RKO (cell line): ENCODE measurements at regions not wholly inside any gene's neighbourhood (a gene's known extent, or its start where the extent isn't known, plus 50 kb on each side); places are given as distances from the start of the nearest gene placed in this dataset.
A peak's percentile ranks its signal among the peaks of the same experiment; 100 is the strongest.
"Not testable (repeated sequence)": the region's sequence is repeated elsewhere in the genome, so short reads cannot be mapped to it uniquely, and the experiment has no call there.

Source experiments
- DNase-seq: peaks from one replicate; pipeline ENCODE4 v3.0.0-alpha.2; 2016; ENCODE audit warnings: low spot score

DNA sequence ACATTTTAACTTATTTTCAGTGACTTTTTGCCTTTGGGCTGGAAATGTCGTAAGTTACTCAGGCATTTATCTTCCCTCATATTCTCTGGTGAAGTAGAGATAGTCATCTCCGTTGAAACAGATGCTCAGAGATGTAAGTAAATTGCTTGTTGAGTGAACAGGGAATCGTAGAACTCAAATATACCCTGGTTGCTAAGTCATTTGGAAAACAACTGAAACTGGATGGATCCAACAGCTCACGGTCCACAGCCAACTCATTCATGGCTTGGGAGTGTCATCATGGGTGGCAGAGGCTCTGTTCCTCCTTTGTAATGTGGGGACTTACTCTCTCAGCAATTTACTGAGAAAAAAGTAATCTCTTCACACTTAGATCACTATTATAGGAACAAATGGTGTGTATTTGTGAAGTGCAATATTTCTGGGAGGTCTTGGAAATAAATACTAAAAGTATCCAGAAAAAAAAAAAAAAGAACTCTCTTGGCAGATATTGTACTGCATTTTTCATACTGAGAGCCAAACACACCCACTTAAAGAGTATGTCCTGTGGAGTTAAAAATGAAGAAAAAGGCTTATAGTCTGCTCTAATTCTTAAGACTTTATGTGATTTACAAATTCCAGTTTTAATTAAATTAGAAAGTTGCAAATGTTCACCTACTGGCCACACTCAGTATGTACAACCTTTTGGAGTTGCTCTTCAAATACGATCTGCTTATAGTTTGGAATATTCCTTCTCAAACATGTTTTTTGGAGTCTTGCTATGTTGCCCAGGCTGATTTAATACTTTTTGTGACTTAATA is 107.4 kb downstream of the LEPR start:
- no peak for DNase-seq

DNA sequence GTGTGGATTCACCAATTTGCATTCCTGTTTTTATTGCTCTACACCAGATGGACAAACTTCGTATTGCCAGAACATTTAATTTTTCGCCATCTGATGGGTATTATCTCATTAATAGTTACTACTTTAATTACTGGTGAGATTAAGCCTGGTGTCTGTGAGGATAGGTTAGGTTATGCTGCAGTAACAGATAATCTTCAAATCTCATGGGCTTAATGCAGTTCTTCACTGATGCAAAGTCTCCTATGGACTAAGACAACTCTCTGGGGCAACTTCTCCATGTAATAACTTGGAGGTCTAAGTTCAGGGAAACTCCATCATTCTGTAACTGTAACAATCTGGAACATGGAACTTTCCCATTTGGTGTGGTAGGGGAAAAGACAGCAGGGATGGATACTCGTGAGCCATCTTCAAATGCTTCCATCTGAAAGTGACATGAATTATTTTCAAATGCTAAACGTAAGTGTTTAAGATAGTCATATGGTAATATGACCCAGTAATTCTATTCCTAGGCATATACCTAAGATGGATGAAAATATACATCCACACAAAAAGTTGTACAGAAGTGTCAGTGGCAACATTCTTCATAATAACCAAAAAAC is 111.6 kb downstream of the LEPR start:
- no peak for DNase-seq

DNA sequence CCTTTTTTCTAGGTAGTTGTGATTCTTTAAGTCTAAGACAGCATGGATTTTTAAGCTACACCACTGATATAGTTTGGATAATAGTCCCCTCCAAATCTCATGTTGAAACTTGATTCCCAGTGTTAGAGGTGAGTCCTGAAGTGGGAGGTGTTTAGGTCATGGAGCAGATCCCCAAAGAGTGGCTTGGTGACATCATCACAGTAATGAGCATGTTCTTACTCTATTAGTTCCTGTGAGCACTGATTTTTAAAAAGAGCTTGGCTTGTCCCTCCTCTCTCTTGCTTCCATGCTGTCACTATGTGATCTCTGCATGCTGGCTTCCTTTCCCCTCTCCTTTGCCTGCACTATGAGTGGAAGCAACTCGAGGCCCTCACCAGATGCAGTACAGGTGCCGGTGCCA is 115.5 kb downstream of the LEPR start:
- DNase-seq = no peak

DNA sequence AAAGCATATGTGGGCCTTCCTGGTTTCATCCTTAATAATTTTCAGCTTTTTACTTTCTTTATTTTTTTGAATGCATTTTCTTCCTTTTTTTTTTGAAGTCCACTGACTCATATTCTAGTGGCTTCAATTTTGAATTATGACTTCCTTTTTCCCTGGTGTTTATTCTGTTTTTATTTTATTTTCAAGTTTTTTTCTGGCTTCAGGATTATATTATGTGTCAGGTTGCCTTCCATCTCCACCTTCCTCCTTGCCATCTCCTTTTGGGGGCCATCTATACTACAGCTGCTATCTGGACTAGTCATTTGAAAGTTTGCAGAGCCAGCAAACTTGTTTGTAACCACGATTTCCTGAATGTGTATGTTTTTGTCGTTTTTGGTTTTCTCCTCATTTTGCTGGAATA is 117.6 kb downstream of the LEPR start:
- no peak for DNase-seq

DNA sequence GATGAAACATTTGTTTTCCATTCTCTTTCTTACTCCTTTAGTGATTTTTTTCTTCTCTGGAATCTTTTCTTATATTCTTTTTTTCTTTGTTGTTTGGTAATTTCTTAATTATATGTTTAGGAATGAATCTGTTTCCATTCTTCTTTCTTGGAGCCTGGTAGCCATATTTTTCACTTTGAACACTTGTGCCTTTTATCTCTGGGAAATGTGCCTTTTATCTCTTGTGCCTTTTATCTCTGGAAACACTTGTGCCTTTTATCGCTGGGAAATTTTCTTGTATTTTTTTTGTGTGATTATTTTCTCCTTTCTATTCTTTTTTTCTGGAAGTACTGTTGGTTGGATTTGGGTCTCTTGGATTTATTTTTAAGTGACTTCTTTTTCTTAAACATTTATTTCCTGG is 118.2 kb downstream of the LEPR start:
- no peak for DNase-seq

DNA sequence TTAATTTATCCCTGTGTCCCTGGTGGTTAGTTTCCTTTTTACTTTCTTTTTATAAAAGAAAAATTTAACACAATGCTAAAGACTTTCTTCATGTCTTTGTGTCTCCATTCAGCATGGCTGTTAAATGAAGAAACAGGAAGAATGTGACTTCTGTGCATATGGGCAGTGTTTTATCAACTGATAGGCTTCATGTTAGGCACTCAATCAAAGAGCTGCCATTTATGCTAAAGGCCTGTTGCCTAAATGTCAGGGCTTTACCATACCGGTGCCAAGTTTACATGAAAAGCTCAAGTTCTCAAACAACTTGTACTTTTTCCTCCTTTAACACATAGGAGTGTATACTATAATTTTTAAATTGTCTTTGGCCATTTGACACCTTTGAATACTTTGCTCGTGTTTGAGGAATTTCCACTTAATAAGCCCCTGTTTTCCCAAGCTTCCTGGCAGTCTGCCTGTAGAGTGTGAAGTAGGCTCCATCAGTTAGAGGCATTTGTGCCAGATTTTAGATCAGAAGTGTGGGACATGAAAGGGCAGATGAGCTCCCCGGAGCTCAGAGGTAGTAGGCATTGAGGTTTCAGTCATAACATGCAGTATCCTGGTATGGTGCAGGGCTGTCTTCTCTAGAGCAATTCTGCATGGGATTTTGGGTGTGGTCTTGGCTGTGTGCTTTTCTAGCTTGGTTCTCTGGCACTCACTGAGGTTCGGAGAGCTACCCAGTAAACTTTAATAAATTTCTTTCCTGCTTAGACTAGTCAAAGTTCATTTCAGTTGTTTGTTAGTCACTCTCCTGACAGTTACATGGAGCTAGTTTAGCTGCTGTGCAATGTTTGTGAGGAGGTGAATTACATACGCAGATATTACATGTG is 119.0 kb downstream of the LEPR start:
- DNase-seq = no peak

DNA sequence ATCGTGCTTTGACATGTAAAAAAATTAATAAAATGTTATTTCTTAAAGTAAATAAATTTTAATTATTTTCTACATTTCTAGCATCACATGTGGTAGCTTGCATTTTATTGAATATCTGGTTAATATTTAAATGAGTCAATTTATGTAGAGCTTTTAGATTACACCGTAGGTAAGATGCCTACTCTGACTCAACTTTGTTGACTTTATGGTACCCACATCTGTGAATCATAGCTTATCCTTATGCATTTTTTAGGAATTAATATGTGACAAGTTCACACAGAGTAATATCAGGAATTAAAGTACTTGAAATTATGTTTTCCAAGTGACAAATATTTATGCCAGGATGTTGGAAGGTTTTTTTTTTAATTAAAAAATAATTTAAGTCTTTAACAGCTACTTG is 120.7 kb downstream of the LEPR start:
- DNase-seq = peak; percentile 14

DNA sequence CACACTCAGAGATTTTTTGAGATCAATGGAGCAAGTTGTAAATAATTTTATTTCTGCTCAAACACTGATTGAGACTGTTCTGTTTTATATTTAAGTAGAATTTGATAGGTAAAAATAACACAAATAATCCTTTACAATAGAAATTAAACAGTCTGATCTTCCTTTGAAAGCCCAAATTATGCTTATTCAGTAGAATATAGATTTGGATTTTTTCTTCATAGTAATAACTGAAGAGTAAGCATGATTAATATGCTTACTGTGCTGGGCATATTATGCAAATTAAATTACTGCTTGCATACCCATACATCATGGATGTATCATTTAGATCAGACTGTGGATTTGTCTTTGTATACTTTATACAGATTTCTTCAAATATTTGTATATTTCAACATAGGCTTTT is 121.4 kb downstream of the LEPR start:
- DNase-seq = no peak

DNA sequence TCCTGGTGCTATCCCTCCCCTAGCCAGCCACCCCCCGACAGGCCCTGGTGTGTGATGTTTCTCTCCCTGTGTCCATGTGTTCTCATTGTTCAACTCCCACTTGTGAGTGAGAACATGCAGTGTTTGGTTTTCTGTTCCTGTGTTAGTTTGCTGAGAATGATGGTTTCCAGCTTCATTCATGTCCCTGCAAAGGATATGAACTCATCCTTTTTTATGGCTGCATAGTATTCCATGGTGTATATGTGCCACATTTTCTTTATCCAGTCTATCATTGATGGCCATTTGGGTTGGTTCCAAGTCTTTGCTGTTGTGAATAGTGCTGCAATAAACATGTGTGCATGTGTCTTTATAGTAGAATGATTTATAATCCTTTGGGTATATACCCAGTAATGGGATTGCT is 122.1 kb downstream of the LEPR start:
- DNase-seq = not testable (repeated sequence)

DNA sequence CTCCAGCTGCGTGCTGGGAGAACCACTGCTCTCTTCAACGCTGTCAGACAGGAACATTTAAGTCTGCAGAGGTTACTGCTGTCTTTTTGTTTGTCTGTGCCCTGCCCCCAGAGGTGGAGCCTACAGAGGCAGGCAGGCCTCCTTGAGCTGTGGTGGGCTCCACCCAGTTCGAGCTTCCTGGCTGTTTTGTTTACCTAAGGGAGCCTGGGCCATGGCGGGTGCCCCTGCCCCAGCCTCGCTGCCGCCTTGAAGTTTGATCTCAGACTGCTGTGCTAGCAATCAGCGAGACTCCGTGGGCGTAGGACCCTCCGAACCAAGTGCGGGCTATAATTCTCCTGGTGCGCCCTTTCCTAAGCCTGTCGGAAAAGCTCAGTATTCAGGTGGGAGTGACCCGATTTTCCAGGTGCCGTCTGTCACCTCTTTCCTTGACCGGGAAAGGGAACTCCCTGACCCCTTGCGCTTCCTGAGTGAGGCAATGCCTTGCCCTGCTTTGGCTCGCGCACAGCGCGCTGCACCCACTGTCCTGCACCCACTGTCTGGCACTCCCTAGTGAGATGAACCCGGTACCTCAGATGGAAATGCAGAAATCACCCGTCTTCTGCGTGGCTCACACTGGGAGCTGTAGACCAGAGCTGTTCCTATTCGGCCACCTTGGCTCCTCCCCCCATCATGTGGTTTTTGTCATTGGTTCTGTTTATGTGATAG is 130.0 kb downstream of the LEPR start:
- DNase-seq = not testable (repeated sequence)

DNA sequence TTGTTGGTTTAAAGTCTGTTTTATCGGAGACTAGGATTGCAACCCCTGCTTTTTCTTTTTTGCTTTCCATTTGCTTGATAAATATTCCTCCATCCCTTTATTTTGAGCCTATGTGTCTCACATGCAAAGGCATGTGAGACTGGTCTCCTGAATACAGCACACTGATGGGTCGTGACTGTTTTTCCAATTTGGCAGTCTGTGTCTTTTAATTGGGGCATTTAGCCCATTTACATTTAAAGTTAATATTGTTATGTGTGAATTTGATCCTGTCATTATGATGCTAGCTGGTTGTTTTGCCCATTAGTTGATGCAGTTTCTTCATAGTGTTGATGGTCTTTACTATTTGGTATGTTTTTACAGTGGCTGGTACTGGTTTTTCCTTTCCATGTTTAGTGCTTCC is 132.0 kb downstream of the LEPR start:
- DNase-seq = not testable (repeated sequence)

DNA sequence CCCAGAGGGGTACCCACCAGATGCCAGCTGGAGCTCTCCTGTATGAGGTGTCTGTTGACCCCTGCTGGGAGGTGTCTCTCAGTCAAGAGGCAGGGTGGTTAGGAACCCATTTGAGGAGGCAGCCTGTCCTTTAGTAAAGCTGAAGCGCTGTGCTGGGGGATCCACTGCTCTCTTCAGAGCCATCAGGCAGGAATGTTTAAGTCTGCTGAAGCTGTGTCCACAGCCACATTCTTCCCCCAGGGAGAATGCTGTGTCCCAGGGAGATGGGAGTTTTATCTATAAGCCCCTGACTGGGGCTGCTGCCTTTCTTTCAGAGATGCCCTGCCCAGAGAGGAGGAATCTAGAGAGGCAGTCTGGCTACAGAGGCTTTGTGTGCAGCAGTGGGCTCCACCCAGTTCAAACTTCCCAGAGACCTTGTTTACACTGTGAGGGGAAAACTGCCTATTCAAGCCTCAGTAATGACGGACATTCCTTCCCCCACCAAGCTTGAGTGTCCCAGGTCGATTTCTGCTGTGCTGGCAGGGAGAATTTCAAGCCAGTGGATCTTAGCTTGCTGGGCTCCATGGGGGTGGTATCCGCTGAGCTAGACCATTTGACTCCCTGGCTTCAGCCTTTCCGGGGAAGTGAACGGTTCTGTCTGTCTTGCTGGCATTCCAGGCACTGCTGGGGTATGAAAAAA is 133.8 kb downstream of the LEPR start:
- DNase-seq = not testable (repeated sequence)

DNA sequence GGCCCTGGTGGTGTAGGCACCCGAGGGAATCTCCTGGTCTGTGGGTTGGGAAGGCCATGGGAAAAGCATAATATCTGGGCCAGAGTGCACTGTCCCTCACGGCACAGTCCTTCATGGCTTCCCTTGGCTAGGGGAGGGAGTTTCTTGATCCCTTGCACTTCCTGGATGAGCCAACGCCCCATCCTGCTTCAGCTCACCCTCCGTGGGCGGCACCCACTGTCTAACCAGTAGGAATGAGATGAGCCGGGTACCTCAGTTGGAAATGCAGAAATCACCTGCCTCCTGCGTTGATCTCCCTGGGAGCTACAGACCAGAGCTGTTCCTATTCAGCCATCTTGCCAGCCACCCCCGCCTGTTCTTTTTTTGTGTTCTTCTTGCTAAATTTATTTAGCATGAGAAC is 134.4 kb downstream of the LEPR start:
- no peak for DNase-seq

DNA sequence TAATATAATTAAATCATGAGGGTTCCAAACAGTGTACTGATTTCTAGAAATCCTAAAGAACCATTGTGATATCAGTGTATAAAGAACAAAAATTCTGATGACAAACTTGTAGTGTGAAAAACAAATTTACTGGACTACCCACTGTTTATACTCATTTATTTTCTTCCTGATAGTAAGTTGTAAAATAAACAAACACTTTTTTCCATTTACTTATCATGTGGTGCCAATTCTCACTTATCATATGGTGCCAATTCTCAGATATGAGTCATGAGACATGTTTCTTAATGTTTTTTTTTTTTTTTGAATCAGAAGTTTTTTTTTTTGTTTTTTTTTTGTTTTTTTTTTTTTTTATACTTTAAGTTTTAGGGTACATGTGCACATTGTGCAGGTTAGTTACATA is 137.7 kb downstream of the LEPR start:
- DNase-seq = no peak

DNA sequence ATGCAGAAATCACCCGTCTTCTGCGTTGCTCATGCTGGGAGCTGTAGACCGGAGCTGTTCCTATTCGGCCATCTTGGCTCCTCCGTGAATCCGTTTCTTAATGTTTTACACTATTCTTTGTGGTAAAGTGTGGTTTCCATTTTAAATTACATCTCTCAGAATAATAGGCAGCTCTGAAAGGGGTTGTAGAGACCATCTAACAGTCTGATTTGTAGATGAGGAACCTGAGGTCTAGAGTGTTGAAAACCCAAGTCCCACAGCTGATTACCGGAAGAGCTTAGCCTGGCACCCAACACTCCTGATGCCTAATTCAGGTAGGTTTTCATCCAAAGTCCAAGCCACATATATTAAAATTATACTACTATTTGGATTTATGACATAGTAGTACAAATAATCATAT is 144.0 kb downstream of the LEPR start:
- no peak for DNase-seq

DNA sequence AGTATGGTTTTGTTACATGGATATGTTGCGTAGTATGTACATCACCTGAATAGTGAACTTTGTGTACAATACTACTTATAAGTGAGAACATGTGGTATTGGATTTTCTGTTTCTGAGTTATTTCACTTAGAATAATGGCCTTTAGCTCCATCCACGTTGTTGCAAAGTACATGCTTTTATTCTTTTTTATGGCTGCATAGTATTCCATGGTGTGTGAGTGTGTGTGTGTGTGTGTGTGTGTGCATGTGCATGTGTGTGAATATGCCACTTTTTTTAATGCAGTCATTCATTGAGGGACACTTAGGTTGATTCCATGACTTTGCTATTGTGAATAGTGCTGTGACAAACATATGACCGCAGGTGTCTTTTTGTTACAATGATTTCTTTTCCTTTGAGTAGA is 147.8 kb downstream of the LEPR start:
- DNase-seq = no peak

DNA sequence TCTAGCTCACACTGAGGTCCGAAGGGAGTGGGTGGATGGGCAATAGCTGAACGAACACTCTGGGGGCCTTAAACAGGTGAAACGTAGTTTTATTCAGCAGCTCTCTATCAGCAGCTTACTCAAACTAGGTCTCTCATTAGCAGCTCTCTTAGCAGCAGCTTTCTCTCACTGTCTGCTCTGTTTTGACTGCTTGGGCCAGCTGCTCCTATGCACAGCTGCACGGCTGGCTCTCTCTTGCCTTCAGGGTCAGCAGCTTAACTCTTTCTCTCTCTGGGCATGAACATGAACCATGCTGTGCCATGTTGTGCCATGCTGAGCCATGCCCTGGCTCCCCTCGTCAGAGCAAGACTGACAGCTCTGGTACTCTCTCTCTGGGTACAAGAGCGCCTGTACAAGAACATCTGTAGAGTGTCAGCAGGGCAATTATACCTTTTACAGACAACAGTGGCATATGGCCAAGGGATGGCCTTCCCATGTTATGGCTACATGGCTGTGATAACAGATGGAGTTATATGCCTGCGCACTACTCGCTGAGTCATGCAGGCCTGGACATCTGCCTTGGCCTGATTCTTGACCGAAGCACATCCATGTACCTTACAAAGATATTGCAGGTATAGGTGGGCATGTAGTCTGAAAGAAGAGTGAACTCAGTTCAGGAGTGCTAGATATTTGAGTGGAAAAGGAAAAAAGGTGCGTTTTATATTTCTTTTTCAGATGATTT is 152.4 kb downstream of the LEPR start:
- no peak for DNase-seq

DNA sequence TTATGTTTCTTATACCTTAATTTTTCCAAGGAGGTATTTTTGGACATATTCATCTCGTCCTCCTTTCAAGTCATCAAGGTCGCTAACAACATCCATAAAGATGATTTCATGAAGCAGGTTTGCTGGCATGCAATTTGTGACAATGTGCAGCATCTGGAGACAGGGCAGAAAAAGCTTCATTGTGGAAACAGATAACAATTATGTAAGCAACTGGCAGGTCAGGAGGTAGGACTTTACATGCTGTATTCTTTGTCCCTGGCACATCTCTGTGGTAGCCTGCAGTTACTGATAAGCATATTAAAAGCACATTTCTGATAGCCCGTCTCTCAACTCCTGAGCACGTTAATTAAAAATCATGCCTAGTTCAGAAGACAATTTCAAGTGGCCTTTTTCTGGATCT is 156.8 kb downstream of the LEPR start:
- DNase-seq = no peak

DNA sequence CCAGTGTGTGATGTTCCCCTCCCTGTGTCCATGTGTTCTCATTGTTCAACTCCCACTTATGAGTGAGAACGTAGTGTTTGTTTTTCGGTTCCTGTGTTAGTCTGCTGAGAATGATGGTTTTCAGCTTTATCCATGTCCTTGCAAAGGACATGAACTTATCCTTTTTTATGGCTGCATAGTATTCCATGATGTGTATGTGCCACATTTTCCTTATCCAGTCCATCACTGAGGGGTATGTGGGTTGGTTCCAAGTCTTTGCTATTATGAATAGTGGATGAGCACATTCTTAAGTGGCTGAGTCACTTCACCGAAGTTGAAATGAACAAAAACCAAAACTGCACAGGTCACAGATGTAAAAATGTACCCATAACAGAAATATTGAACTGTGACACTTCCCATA is 157.5 kb downstream of the LEPR start:
- not testable (repeated sequence) for DNase-seq

DNA sequence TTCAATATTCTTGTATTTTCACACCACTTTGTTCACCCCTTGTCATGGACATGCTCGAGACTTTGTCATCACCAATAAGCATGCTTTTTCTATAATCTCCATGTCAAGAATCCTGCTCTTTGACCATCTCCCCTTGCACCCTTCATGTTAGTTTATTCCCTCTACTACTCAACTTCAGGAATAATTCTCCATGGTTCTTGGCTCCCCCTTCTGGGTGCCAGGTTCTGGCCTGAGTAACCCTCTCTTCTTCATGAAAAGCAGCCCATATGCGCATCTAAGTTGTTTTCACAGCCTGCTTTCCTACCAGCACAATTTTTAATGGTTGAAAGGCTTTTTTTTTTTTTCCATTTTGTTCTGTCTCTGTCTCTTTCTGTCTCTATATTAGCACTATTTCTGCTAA is 160.7 kb downstream of the LEPR start:
- no peak for DNase-seq

DNA sequence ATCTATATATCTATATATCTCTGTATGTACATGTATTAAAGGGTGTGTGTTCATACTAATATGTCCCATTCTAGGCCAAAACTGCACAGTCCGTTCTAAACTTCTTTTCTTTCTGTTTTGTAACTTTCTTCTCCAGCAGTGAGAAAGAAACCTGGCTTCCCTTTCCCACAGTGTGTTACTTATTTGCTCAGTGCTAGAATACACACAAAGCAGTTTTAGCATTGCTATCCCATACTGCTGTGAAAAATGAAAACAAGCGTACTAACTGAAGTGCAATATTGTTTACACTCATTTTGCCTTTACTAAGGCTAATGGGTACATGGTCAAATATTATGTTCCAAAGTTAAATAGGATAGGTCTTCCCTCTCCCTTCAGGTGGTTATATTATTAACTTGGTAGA is 163.9 kb downstream of the LEPR start:
- DNase-seq = no peak
